ENCODE measurements at regions not wholly inside any gene's neighbourhood (a gene's known extent, or its start where the extent isn't known, plus 50 kb on each side); places are given as distances from the start of the nearest gene placed in this dataset.

DNA sequence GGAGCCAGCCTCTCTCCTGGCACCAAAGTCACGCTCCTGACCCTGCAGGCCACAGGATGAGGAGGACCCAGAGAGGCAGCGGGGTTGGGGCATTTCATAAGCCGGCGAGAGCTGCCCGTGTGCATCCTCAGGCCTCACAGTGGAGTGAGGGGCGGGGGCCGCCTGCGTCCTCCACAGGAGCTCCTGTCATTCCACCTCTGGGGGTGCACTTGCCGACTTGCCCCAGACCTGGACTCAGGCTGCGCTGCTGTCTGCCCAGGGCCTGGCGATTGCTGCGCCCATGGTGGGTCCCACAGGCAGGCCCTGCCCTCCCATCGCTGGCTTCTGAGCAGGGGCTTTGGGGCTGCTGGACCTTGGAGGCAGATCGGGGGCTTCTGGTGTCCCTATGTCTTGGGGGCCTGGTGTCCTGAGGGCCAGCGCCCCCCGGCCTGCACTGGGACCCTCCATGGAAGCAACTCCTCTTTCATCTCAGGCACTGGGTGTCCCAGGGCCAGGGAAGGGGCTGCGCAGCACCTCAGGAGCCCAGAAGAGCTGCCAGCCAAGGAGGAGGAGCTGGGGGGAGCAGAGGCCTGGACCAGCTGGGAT, 184.0 kb downstream of the GOLGA6L6 start:
- TF ChIP-seq, protein P1, sequence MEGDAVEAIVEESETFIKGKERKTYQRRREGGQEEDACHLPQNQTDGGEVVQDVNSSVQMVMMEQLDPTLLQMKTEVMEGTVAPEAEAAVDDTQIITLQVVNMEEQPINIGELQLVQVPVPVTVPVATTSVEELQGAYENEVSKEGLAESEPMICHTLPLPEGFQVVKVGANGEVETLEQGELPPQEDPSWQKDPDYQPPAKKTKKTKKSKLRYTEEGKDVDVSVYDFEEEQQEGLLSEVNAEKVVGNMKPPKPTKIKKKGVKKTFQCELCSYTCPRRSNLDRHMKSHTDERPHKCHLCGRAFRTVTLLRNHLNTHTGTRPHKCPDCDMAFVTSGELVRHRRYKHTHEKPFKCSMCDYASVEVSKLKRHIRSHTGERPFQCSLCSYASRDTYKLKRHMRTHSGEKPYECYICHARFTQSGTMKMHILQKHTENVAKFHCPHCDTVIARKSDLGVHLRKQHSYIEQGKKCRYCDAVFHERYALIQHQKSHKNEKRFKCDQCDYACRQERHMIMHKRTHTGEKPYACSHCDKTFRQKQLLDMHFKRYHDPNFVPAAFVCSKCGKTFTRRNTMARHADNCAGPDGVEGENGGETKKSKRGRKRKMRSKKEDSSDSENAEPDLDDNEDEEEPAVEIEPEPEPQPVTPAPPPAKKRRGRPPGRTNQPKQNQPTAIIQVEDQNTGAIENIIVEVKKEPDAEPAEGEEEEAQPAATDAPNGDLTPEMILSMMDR (IDR thresholded peaks at IDR 0.05) = no peak
- TF ChIP-seq, protein P2, sequence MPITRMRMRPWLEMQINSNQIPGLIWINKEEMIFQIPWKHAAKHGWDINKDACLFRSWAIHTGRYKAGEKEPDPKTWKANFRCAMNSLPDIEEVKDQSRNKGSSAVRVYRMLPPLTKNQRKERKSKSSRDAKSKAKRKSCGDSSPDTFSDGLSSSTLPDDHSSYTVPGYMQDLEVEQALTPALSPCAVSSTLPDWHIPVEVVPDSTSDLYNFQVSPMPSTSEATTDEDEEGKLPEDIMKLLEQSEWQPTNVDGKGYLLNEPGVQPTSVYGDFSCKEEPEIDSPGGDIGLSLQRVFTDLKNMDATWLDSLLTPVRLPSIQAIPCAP (CRISPR knock-in tag; IDR thresholded peaks at IDR 0.05) = no peak
- TF ChIP-seq, protein P3, sequence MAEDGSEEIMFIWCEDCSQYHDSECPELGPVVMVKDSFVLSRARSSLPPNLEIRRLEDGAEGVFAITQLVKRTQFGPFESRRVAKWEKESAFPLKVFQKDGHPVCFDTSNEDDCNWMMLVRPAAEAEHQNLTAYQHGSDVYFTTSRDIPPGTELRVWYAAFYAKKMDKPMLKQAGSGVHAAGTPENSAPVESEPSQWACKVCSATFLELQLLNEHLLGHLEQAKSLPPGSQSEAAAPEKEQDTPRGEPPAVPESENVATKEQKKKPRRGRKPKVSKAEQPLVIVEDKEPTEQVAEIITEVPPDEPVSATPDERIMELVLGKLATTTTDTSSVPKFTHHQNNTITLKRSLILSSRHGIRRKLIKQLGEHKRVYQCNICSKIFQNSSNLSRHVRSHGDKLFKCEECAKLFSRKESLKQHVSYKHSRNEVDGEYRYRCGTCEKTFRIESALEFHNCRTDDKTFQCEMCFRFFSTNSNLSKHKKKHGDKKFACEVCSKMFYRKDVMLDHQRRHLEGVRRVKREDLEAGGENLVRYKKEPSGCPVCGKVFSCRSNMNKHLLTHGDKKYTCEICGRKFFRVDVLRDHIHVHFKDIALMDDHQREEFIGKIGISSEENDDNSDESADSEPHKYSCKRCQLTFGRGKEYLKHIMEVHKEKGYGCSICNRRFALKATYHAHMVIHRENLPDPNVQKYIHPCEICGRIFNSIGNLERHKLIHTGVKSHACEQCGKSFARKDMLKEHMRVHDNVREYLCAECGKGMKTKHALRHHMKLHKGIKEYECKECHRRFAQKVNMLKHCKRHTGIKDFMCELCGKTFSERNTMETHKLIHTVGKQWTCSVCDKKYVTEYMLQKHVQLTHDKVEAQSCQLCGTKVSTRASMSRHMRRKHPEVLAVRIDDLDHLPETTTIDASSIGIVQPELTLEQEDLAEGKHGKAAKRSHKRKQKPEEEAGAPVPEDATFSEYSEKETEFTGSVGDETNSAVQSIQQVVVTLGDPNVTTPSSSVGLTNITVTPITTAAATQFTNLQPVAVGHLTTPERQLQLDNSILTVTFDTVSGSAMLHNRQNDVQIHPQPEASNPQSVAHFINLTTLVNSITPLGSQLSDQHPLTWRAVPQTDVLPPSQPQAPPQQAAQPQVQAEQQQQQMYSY (CRISPR knock-in tag; IDR thresholded peaks at IDR 0.05) = no peak
- TF ChIP-seq, protein P4, sequence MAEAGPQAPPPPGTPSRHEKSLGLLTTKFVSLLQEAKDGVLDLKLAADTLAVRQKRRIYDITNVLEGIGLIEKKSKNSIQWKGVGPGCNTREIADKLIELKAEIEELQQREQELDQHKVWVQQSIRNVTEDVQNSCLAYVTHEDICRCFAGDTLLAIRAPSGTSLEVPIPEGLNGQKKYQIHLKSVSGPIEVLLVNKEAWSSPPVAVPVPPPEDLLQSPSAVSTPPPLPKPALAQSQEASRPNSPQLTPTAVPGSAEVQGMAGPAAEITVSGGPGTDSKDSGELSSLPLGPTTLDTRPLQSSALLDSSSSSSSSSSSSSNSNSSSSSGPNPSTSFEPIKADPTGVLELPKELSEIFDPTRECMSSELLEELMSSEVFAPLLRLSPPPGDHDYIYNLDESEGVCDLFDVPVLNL (CRISPR knock-in tag; IDR thresholded peaks at IDR 0.05; ENCODE audit: borderline replicate concordance, low read depth) = no peak
- TF ChIP-seq GABPB1 (CRISPR knock-in tag; IDR thresholded peaks at IDR 0.05) (no peak), RELA (CRISPR knock-in tag; IDR thresholded peaks at IDR 0.05; ENCODE audit: borderline replicate concordance) (no peak), NFYB (CRISPR knock-in tag; conservative IDR thresholded peaks at IDR 0.05; ENCODE audit: low read depth) (no peak), TEAD4 (CRISPR knock-in tag; IDR thresholded peaks at IDR 0.05) (no peak)
- TF ChIP-seq, protein P5, sequence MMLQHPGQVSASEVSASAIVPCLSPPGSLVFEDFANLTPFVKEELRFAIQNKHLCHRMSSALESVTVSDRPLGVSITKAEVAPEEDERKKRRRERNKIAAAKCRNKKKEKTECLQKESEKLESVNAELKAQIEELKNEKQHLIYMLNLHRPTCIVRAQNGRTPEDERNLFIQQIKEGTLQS (CRISPR knock-in tag; conservative IDR thresholded peaks at IDR 0.05) = no peak
- TF ChIP-seq, protein P6, sequence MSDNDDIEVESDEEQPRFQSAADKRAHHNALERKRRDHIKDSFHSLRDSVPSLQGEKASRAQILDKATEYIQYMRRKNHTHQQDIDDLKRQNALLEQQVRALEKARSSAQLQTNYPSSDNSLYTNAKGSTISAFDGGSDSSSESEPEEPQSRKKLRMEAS (CRISPR knock-in tag; IDR thresholded peaks at IDR 0.05) = no peak
